Liver (tissue), 3 donors: ENCODE measurements at regions not wholly inside any gene's neighbourhood (a gene's known extent, or its start where the extent isn't known, plus 50 kb on each side); places are given as distances from the start of the nearest gene placed in this dataset.

Experiments
- CTCF ChIP-seq: fragments of 150-350 bp; IDR thresholded peaks from 2 replicates; pipeline ENCODE4 v1.5.1; 2017; ENCODE audit warnings: improper control_type of control experiment, low read depth, low read length; ENCODE audit not compliant: missing input control
- GABPA ChIP-seq, 2 donors: IDR thresholded peaks in 1 of 2; conservative IDR thresholded peaks in 1 of 2; 2 replicates each; pipeline ENCODE4 v1.6.1; 2016; ENCODE audit warnings: antibody characterized with exemption in 2 of 2, mild to moderate bottlenecking in 1 of 2, moderate library complexity in 1 of 2
- MAX ChIP-seq: IDR thresholded peaks from 2 replicates; pipeline ENCODE4 v1.6.1; 2016; ENCODE audit warnings: antibody characterized with exemption
- REST ChIP-seq: IDR thresholded peaks from 2 replicates; pipeline ENCODE4 v1.6.1; 2016; ENCODE audit warnings: antibody characterized with exemption, mild to moderate bottlenecking
- donor health status: healthy.
- donor health status: healthy.

- no peak for TF ChIP-seq CTCF
- TF ChIP-seq GABPA (IDR thresholded peaks at IDR 0.05 in 1 of 2, conservative IDR thresholded peaks at IDR 0.05 in 1 of 2) = no peak
- TF ChIP-seq MAX = no peak
- TF ChIP-seq REST = no peak
Measured at GRCh38 chr4:152083338-152083737, 322.5 kb upstream of the GATB start.
